CD4-positive, alpha-beta T cell (primary cell): ENCODE measurements at regions not wholly inside any gene's neighbourhood (a gene's known extent, or its start where the extent isn't known, plus 50 kb on each side); places are given as distances from the start of the nearest gene placed in this dataset.

Experiments
- ATAC-seq: fragments of 200-7000 bp; cut with Tn5 transposase; one replicate; pipeline ENCODE4 v1.10.0; 2022; ENCODE audit warnings: mild to moderate bottlenecking; ENCODE audit not compliant: poor library complexity
- CTCF ChIA-PET: fragments of 350-600 bp; sonication (Branson Sonifier 250); formaldehyde crosslinking; loops from one replicate; lab custom pipeline; 2021; ENCODE audit warnings: antibody characterized with exemption, inconsistent platforms; lab: Charles Lee
- POLR2A ChIA-PET: fragments of 350-600 bp; sonication (Branson Sonifier 250); formaldehyde crosslinking; loops from one replicate; lab custom pipeline; 2021; ENCODE audit warnings: antibody characterized with exemption, inconsistent platforms; lab: Charles Lee
- DNase-seq, 14 experiments: peaks; one replicate each; pipeline ENCODE4 v3.0.0-alpha.2; 2013 to 2020; ENCODE audit warnings: mixed read lengths in 2 of 14
- H3K27ac ChIP-seq, 2 donors: one replicate each; pipeline versions ENCODE4 v1.5.1 to v1.7.0; 2013; ENCODE audit warnings: low read length in 2 of 2, low read depth in 1 of 2, mild to moderate bottlenecking in 1 of 2
- H3K27me3 ChIP-seq, 2 experiments: 1 replicate in 1 of 2; 2 replicates in 1 of 2; pipeline versions ENCODE4 v1.6.1 to v1.7.0; 2013; ENCODE audit warnings: low read length in 2 of 2, control low read depth in 1 of 2, mild to moderate bottlenecking in 1 of 2, moderate library complexity in 1 of 2; ENCODE audit not compliant: insufficient read depth in 2 of 2, control insufficient read depth in 1 of 2
- H3K36me3 ChIP-seq: one replicate; pipeline ENCODE4 v1.6.1; 2013; ENCODE audit warnings: low read length, control low read depth; ENCODE audit not compliant: insufficient read depth
- H3K4me1 ChIP-seq: one replicate; pipeline ENCODE4 v1.6.1; 2013; ENCODE audit warnings: low read length, control low read depth; ENCODE audit not compliant: insufficient read depth
- H3K4me3 ChIP-seq: one replicate; pipeline ENCODE4 v1.5.1; 2013; ENCODE audit warnings: mild to moderate bottlenecking, low read length, moderate library complexity
- H3K9me3 ChIP-seq, 2 experiments: 1 replicate in 1 of 2; 2 replicates in 1 of 2; pipeline versions ENCODE4 v1.6.1 to v1.7.0; 2013; ENCODE audit warnings: low read length in 2 of 2, mild to moderate bottlenecking in 2 of 2, control low read depth in 1 of 2, moderate library complexity in 1 of 2; ENCODE audit not compliant: control insufficient read depth in 1 of 2, insufficient read depth in 1 of 2
- H3K27ac Mint-ChIP-seq: one replicate; pipeline ENCODE4 v1.8.0; 2020; ENCODE audit warnings: mixed read lengths
- H3K27me3 Mint-ChIP-seq: one replicate; pipeline ENCODE4 v1.8.0; 2021; ENCODE audit warnings: mixed read lengths
- H3K36me3 Mint-ChIP-seq: one replicate; pipeline ENCODE4 v1.8.0; 2021; ENCODE audit warnings: low read depth, mixed read lengths
- H3K4me1 Mint-ChIP-seq: one replicate; pipeline ENCODE4 v1.8.0; 2021; ENCODE audit warnings: low read depth, mixed read lengths
- H3K4me3 Mint-ChIP-seq: one replicate; pipeline ENCODE4 v1.8.0; 2020; ENCODE audit warnings: mild to moderate bottlenecking, mixed read lengths
- H3K9me3 Mint-ChIP-seq: one replicate; pipeline ENCODE4 v1.8.0; 2020; ENCODE audit warnings: mixed read lengths
- intact Hi-C, 2 experiments: fragments of 100-400 bp; cut with DNase I in 1 of 2; cut with micrococcal nuclease in 1 of 2; formaldehyde crosslinking; loops; one replicate each; pipeline versions ENCODE4 v1.15.1 to v1.9.0; 2023 to 2025; cut with DNase I, micrococcal nuclease
- TF ChIP-seq, protein P1 (sequence below): fragments of 200-600 bp; IDR thresholded peaks from one replicate; pipeline ENCODE4 v1.8.0; 2022; ENCODE audit warnings: antibody characterized with exemption, mild to moderate bottlenecking

DNA sequence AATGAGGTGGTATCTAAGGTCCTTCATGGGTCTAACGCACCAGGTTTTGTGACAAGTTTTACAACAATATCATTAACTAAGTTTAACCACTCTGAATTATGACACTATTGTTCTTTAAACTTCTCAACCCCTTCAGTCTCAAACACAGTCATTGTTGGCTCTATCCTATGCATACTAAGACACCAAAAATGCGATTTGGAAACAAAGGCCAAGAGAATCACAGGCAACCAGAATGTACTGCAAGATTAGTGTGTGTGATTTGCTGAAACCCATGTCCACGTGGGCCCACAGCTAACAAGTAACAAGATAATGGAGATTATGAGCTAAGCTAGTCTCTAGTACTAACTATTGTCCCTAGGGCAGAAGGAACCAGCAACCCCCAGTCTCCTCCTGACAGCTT is 142.2 kb upstream of the RANBP3L start:
- Mint-ChIP-seq H3K4me3 (no peak overlapping the region), H3K36me3 (no peaks in the 10 kb centered on the region), H3K27ac (no peak overlapping the region), H3K27me3 (peaks cover 16% of the 10 kb centered on the region), H3K4me1 (no peaks in the 10 kb centered on the region), H3K9me3 (no peaks in the 10 kb centered on the region)
- intact Hi-C loops = no loop called here
- Histone ChIP-seq H3K27me3 (no peaks in the 10 kb centered on the region), H3K4me3 (no peak overlapping the region), H3K4me1 (no peaks in the 10 kb centered on the region), H3K27ac (no peak overlapping the region), H3K9me3 (no peaks in the 10 kb centered on the region), H3K36me3 (no peaks in the 10 kb centered on the region)
- TF ChIP-seq, protein P1, sequence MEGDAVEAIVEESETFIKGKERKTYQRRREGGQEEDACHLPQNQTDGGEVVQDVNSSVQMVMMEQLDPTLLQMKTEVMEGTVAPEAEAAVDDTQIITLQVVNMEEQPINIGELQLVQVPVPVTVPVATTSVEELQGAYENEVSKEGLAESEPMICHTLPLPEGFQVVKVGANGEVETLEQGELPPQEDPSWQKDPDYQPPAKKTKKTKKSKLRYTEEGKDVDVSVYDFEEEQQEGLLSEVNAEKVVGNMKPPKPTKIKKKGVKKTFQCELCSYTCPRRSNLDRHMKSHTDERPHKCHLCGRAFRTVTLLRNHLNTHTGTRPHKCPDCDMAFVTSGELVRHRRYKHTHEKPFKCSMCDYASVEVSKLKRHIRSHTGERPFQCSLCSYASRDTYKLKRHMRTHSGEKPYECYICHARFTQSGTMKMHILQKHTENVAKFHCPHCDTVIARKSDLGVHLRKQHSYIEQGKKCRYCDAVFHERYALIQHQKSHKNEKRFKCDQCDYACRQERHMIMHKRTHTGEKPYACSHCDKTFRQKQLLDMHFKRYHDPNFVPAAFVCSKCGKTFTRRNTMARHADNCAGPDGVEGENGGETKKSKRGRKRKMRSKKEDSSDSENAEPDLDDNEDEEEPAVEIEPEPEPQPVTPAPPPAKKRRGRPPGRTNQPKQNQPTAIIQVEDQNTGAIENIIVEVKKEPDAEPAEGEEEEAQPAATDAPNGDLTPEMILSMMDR = no peak
- ATAC-seq (no peak), DNase-seq (no peak)
- CTCF ChIA-PET = no interaction called here
- POLR2A ChIA-PET = no interaction called here

DNA sequence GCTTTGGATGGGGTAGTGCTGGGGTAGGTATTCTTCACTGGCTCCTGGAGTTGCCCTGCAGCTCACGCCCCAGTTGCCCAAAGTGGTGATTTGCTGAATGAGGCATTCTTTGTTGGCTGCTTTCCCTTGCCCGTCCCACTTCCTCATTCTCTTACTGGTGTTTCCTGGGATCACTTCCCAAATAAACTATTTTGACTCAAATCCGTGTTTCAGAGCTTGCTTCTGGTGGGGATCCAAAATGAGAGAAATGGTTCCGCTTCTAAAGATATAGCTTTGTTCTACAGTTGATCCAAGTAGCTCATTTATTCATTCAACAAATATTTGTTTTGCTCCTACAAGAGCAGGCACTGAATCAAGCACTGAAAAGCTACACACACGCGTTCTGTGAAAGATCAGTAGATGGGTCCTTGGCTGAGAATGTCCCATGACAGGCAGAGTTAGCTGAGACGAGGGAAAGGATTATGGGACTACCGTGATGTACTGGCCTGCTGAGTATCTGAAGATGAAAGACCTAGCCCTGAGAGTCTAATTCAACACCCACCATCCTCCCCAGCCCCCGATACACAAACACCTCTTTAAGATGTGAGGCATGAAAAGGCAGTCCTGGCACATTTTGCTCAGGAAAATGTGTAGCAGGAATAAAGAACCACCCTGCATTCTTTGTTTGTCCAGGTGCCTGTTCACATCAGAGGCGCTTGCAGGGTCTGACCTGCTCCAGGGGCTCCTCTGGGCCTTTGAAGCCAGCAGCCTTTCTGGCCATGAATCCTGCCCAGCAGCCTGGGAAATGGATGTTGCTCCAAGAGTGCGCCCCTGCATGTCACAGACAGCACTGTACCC is 143.1 kb upstream of the RANBP3L start:
- H3K27ac ChIP-seq = no peak overlapping the region
- POLR2A ChIA-PET = no interaction called here
- H3K4me1 ChIP-seq = no peaks in the 10 kb centered on the region
- H3K36me3 ChIP-seq = no peaks in the 10 kb centered on the region
- ATAC-seq (no peak), DNase-seq (no peak)
- TF ChIP-seq, protein P1 = no peak
- Mint-ChIP-seq H3K4me3 (no peak overlapping the region), H3K4me1 (no peaks in the 10 kb centered on the region), H3K36me3 (no peaks in the 10 kb centered on the region), H3K9me3 (no peaks in the 10 kb centered on the region), H3K27me3 (peaks cover 10% of the 10 kb centered on the region), H3K27ac (no peak overlapping the region)
- H3K27me3 ChIP-seq = no peaks in the 10 kb centered on the region
- no peaks in the 10 kb centered on the region for H3K9me3 ChIP-seq
- intact Hi-C loops = no loop called here
- CTCF ChIA-PET = no interaction called here
- no peak overlapping the region for H3K4me3 ChIP-seq

DNA sequence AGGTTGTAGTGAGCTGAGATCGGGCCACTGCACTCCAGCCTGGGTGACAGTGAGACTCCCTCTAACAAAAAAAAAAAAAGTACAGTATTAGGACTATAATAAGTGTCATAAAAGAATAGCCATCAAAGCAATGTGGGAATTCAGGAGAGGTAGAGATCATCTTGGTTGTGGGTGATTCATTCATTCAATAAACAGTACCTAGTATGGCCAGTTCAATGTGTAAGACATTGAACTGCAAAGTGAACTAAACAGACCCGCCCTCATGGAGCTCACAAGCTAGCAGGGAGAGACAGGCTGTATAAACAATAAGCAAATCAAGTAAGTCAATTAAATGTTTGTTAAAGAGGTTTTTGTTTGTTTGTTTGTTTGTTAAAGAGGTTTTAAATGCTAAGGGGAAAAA is 146.1 kb upstream of the RANBP3L start:
- Histone ChIP-seq H3K36me3 (no peaks in the 10 kb centered on the region), H3K4me3 (no peak overlapping the region), H3K27me3 (peaks cover 0 to 4% of the 10 kb centered on the region in 2 experiments), H3K9me3 (no peaks in the 10 kb centered on the region), H3K4me1 (no peaks in the 10 kb centered on the region), H3K27ac (no peak overlapping the region)
- intact Hi-C loops = no loop called here
- ATAC-seq (no peak), DNase-seq (no peak)
- TF ChIP-seq, protein P1 = no peak
- Mint-ChIP-seq H3K4me1 (no peaks in the 10 kb centered on the region), H3K9me3 (no peaks in the 10 kb centered on the region), H3K4me3 (no peak overlapping the region), H3K36me3 (no peaks in the 10 kb centered on the region), H3K27ac (no peak overlapping the region), H3K27me3 (peaks cover 5% of the 10 kb centered on the region)
- ChIA-PET CTCF (no interaction called here), POLR2A (no interaction called here)
